Fibroblast of skin of right biceps (primary cell): ENCODE measurements at regions not wholly inside any gene's neighbourhood (a gene's known extent, or its start where the extent isn't known, plus 50 kb on each side); places are given as distances from the start of the nearest gene placed in this dataset.

ENCODE experiments used
- DNase-seq: peaks from one replicate; pipeline ENCODE4 v3.0.0-alpha.2; 2013

DNA sequence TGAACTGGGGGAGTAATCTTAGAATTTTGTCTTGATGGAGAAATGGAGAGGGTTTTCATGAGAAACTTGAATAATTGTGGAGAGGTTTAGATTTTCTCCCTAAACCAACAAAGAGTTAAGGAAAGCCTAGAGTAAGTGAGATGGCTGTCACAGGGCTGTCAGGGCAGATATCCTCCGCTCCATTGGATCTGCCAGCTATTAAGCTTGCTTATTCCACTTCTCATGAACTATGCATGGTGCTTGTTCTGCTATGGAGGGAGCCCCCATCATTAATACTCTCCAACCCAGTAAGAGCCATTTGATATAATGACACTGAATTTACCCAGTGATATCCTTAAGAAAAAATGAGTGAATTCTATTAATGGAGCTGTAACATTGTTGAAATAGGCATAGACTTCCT lies 342.8 kb upstream of the MTNR1B start:
- DNase-seq = no peak

DNA sequence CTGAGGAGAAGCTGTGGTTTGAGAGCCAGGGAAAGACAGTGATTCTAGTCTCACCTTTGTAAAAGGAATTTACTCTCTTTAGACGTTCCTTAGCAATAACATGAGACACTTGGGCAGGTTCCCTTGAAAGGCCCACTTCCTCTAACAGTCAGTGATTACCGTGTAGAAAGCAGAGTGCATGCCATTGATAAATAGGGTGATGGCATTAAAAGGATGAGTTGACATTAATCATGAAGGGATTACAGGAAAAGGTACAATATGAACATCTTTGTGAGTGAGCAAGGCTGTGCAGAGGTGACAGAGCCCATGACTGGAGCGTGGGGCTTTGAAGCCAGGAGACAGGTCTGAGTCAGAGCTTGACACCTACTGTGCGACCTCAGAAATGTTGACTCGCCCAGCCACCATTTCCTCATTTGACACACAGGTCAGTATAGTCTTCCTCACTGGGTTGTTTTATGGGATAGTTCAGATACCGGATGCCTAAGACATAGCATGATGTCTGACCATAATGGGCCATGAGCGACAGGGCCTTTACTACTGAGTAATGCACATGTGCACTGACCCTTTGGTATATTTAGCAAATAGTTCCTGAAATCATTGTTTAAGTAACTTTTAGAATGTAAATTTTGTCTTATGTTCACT lies 341.7 kb upstream of the MTNR1B start:
- peak; percentile 70 for DNase-seq

DNA sequence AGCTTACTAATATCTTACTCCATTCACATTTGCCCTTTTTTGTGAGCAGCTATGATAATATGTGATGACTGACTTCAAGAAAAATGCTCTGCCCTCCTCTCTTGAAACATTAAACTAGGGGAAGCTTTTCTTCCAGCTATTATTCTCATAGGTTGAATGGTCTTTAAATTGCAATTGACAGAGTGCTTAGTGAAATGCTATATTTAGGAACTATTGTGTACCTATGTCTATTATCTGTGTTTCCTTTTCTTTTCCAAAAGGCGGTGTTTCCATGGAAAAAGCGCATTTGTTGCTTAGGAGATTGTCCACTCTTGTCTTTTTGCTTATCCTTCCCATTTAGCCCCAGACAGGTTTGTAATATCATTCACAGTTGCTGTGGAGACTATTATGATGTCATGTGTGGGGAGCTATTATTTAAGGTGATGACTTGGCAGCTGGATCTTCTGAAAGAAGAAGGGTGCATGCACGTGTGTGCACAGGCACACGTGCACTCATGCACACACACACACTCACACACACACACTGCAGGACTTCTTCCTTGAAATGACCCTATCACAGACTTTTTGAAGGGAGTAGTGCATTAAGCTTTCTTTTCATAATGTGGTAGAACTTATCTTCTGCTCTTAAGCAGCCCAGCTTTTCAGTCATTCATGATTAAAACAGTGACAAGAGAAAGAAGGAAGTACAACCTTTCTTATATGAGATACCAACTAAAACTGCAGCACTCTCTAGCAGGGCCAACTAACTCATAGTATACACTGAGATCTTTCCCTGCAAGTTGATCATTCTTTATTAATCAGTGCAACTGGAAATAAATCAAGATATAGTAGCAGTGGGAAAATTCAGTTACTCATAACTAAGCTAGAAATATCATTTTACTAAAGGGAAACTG lies 340.8 kb upstream of the MTNR1B start:
- DNase-seq = peak; percentile 61

DNA sequence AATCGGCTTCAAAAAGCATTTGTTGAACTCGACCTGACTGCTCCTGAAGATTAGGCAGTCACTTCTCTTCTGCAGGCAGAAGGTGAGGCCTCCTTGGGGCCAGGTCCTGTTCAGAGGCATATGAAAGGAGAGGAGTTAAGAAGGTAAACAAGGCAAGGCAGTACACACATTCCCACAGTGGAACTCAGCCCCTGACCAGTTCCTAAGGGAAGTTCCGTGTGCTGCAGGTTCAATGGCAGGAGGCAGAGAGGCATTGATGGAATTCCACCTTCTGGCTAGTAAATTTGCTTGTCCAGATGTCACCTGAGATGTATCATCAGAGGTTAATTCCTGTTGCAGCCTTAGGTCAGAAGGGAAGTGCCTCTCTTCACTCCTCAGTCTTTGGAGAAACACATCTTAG lies 337.0 kb upstream of the MTNR1B start:
- no peak for DNase-seq

DNA sequence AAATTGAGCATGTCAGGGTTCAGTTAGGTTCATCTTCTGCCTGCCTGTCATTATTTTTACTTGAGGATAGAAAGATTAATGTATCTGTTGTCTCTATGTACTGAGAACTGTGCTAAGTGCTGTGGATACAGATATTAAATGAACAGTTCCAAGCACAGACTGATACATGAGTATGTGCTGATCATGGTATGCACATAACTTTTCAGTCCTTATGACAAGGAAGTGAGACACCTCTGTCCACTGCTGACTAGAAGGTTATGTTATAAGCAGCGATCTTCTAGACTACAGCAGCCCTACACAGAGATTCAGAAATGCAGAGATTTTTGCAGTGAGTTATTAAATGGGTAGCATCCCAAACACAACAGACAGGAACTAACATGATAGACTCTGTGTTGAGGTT lies 335.6 kb upstream of the MTNR1B start:
- DNase-seq = no peak

DNA sequence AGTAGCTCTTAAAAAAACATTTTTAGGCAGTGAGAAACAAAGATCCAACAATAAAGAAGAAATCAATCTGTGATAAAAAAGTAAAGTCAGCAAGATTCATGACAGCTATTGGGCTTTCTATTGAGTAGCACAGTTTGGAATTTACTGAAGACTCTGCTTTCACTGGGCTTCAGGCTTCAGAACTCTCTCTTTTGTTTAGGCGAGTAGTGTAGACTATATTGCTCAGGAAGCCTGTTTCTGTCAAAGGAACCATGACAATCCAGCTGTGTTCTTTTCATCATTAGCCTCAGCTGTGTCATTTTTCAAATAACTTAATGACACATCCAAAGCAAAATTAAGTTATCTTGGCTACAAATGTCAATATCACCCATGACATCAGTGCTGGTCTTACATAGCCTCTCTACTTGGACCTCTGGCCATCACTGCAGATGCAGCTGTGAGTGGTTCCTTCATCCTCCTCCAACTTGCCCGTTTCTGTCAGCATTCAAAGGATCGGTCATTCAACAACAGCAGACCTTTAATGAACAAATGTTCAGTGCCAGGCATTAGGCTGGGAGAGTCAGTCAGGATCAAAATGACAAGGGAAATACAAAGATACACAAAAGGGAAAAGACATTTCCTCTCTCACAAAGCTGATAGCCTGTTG lies 332.8 kb upstream of the MTNR1B start:
- DNase-seq = no peak

DNA sequence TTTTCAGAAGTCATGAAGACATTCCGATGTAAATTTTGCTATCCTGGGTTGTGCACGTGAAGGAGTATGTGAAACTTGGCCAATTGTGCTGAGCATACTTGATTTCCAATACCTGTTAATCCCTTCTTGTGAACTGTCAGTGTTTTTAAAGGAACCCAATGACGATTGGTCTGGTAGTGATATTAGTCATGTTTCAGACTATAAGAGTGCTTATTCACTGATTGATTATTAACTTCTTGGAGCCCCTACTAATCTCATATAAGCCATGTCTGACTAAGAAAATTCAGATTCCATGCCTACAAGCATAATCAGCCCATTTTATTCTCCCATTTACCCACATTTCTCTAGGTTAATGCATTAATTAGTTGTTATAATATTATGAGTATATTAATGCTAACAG lies 330.8 kb upstream of the MTNR1B start:
- DNase-seq = no peak

DNA sequence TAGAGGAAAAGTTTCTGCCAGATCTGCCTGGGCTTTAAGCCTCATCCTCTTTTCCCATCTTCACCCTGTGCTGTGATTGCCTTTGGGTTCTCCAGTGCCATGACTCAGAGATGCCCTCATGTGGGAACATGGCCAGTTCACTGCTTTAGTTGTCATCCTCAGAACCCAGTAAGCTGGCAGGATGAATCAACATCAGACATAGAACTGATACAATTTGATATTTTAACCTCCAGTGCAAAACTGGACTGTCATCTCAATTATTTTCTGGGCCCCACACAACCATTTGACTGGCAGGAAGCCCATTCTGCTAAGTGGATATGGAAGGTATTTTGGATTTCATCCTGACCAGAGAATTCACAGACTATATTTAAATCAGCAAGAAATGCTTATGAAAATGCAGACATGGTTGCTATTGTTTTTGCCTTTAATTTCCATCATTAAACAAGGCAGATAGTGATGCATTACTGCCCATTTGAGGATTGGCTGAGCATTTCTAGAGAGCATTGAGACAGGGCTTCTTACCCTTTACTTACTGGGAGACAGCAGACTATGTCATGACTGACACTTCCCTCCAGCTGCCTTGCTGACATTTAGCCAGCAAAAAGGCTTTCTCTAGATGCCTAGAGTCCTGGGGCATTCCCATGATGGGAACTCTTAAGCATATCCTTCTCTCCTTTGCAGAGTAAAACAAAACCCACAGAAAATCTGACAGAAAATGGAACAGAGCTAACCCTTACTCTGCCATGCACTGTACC lies 327.1 kb upstream of the MTNR1B start:
- peak; percentile 44 for DNase-seq

DNA sequence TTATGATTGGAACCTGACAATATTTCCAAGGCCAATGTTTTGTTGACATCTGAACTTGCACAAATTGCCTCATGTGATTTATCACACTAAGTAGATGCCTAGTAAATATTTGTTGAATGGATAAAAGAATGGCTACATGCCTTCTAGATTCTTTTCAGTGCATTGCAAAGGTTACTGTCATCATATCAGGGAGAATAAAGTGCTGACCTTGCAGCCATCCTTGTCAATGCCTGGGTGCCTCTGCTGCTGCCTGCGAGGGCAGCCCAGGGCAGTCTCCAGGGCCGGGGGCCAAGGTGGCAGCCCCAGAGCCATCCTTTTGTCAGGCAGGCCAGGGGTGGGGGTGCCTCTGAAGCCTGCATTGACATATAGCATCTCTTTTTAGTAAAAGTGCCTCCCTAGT lies 325.6 kb upstream of the MTNR1B start:
- no peak for DNase-seq

DNA sequence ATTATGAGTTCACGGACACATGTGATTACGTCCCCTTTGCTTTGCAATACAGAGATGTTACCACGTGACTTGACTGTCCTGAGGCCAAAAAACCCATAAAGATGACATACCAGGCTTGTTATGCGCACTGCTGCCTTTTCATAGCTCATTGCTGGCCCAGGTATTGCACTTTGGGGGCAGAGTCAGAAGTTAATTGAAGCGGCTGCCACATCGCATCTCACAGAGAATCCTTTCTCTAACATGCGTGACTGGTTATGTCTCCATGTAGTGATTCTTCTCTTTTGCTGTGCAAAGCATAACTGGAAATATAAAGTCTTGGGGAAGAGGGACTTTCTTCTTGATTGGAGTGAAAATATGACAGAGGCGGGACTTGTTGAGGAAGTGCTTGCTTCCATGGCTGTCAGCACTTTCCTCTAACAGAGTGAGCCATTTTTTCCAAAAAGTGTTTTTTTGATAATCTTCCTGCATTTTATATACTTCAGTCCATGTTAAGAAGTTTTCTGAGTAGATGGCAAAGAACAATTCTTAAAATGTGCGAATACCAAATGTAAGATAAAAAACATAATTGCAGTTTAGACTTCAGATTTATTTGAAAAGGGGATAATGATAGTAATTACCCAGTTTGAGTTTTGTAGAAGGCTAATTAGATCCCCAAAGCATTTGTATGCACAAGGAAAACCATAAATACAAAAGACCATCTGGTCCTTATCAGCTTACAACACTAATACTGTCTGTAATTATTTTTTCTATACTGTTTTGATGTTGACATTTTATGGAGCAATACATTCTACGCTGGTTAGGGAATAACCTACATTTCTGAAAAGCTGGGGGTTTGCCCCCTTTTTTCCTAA lies 324.6 kb upstream of the MTNR1B start:
- no peak for DNase-seq

DNA sequence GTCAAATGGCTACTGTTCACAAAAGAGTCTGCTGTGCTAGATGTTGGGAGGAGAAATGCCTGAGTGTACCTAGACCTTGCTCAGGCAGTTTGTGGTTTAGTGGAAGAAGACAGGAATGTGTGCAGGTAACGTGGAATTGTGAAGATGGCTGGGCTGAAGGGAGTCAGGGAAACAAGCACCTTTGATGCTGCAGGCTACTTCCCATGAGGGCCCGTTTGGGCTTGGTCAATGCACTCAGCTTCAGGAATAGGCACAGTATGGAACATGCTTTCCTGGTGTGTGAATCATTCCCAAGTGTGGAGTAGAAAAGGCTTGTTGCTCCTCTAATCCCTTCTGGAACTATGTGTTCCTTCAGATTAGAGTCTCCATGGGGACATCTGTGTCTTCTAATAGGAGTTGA lies 318.3 kb upstream of the MTNR1B start:
- DNase-seq = no peak

DNA sequence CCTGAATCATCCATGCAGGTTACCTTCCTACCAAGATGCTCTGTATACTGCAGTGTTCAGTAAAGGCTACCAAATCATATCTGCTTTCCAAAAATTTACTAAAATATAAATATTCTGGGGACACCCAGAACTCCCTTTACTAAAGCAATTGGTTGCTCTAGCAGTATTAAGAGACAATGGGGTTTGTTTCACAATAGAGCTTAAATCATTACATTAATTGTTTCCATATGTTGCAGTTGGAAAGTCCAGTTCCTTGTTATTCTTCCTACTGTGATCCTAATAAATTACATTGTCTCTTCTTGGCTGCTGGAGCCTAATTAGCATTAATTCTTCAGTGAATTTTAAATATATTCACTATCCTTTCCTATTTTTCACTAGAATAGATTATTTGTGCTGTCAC lies 316.0 kb upstream of the MTNR1B start:
- DNase-seq = peak; percentile 22

DNA sequence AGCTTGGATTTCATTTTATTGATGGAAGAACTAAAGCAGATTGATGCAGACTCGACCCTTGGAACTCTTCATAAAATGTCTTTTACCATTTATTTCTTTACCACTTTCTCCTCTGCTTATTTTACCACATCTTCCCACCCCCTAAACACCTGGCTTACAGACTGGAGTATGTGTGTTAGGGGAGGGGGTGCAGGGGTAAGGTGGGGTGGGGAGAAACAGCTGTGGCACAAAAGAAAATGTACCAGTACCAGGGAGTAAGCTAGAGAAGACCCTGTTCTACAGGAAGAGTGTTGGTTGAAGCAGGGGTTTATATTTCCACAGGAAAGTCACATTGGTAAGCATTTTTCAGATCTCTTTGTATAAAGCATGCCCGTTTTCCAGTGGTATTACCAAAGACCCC lies 312.7 kb upstream of the MTNR1B start:
- no peak for DNase-seq

DNA sequence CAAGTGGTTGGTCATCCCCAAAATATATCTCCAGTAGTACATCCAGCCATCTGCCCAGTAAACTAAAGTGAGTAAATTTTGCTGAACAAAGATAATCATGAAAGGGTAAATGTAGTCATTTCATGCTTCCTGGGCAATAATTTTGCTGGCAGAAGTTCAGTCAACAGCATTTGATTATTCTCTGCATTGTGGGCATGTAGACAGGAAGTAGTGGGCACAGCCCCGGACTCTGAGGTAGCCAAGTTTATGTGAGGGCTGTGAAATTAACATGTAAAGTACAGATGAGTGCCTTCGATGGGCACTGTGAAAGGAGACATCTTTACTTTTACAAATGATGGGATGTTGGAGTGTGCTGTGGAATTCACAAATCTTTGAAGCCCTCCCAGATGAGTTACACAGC lies 312.2 kb upstream of the MTNR1B start:
- no peak for DNase-seq

DNA sequence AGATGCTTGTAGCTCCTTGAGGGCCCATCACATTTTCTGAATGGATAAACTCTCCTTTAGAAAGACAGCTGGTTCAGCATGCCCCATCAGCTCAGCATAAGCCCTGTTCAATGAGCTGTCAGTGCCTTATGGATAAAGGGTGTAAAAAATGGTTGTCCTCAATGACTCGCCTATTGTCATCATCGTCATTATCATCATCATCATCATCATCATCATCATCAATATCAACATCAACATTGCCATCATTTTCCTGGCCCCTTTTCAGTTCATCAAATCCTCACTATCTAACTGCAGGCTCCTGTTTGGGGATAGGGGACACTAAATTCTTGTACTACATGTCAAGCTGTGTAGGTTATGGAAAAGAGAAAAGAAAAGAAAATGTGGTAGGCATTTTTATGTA lies 310.7 kb upstream of the MTNR1B start:
- no peak for DNase-seq

DNA sequence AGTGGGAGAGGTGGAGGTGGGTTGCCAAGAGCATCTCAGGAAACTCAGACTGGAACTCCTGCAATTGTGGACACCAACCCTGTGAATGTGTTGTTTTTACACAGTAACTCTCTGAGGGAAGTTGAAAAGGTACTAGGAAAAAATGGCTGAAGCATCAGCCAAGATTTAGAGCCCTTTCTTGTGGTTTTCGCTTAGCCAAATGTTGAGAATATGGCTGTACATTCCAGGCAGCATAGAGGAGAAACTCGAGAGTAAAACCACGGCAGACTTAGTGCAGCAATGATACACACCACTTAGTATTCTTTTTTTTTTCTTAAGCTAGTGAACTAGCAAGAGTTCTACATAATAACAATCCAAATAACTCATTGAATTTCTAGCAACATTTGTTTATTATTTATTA lies 309.7 kb upstream of the MTNR1B start:
- DNase-seq = peak; percentile 35

DNA sequence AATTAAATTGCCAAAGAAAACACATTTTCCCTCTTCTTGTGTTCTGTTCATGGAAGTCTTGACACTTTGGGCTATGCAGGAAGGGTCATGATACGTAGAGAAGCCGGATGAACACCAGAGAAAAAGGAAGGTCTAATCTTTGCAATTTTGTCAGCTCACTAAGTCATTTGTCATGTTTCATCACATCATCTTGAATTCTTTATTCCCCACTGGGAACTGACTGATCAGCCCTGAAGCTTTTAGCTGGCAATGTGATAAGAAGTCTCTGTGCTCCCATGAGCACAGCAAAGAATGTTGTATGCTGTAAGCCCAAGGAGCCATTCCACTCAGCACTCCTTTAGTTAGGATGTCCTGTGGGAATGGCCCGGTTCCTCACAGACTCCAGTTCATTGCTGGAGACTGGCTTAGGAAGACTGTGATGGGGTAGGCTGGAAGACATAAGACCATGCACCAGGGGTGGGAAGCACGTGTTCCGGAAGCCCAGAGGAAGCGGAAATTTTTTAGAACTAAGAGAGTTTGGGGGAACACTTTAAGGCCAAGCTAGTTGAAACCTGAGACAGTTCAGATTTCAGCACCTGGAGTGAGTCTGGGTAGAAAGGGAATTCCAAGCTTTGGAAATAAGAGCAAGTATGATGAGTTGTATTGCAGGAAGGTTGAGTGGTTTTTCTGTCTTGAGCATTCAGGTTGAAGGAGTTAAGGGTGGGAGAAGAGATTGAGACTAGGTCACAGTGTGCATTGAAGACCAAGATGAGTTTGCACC lies 306.7 kb upstream of the MTNR1B start:
- peak; percentile 55 for DNase-seq

DNA sequence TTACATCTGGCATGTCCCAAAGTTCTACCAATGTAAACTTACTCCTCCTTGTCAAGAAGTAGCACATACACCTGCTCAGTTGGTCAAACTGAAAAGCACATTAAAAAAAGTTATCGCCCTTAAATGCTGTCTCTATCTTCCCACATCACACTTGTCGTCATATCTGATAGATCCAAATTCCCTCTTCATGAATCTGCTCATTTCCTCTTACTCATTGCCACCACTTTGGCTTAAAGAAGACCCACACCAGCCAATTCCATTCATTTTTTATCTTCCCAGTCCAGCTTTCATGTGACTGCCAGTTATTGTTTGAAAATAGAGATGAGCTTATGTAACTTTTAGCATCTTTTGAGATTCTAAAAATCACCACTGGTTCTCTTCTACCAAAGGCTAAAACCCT lies 305.9 kb upstream of the MTNR1B start:
- DNase-seq = peak; percentile 66

DNA sequence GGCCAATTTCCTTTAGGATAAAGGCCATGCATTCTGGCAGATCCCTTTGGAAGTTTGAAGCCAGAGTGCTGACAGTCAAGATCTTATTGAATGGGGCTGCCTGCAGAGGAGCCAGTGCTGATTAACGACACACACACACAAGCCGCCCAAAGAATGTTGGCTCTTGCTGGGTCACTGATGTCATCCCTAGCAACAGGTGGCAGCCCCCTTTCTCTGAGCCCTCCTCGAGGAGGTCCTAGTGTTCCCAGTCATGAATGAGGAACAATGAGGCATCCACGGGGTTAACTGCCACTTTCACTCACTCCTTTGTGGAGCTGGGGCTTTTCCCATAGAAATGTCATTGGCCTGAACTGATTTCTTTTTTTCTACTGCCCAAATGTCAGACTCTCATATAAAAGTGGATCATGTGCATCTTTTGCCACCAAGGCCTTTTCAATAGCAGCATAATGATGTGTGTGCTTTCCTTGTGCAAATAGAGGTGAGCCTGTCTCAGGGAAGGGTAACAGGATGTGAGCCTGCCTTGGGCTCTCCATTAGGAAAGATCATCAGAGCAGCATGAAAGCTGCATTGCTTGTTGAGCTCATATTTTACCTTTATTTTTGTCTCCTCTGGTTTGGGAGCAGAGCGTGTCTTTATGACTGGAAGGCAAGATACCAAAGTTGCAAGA lies 301.8 kb upstream of the MTNR1B start:
- no peak for DNase-seq

DNA sequence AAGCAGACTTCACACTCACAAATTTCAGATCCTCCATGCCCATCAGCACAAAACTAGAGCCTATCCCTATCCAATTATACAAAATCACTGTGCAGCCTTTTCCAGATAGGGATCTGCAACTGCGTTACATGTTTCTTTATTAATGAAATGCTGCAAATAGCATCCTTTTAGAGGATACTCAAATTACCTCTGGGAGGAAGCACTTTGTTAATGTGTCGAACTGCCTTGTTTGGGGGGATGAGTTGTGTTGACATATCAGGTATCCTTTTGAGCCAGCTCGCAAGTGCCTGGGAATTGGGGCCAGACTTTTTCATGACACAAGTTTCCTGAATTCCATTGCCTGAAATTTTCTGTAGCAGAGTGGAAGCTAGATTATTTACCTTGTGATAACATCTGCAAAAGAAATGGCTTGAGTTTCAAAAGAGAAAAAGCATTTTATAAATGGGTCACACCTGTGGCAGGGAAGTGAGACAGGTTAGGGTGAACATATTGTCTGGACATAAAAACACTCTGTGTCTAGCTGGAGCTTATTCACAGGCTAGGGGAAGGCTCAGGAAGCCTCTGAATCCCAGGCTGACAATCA lies 299.1 kb upstream of the MTNR1B start:
- no peak for DNase-seq

DNA sequence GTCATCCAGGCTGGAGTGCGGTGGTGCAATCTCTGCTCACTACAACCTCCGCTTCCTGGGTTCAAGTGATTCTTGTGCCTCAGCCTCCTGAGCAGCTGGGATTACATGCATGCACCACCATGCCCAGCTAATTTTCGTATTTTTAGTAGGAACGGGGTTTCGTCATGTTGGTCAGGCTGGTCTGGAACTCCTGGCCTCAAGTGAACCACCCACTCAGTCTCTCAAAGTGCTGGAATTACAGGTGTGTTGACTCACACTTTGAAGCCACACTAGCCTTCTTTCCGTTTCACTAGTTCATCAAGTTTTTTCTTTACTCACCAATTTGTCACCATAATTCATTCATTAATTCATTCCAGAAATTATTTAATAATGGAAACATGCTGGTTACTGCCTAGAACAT lies 298.4 kb upstream of the MTNR1B start:
- no peak for DNase-seq
